NB4 (cell line): ENCODE measurements at regions not wholly inside any gene's neighbourhood (a gene's known extent, or its start where the extent isn't known, plus 50 kb on each side); places are given as distances from the start of the nearest gene placed in this dataset.

Source experiments
- DNase-seq: peaks from one replicate; pipeline ENCODE4 v3.0.0; 2010; ENCODE audit warnings: low read depth
- H3K4me3 ChIP-seq: one replicate; pipeline ENCODE4 v1.5.1; 2011; ENCODE audit warnings: mild to moderate bottlenecking, low read depth, low read length, moderate library complexity
- CTCF ChIP-seq: IDR thresholded peaks from one replicate; pipeline ENCODE4 v1.5.1; 2012; ENCODE audit warnings: low read depth, low read length
- MAX ChIP-seq: IDR thresholded peaks from 2 replicates; pipeline ENCODE4 v1.6.1; 2011; ENCODE audit warnings: low read depth, low read length
- MYC ChIP-seq: IDR thresholded peaks from 2 replicates; pipeline ENCODE4 v1.6.1; 2011; ENCODE audit warnings: low read depth, low read length
- POLR2A ChIP-seq: IDR thresholded peaks from 2 replicates; pipeline ENCODE4 v1.6.1; 2011; ENCODE audit warnings: mild to moderate bottlenecking; ENCODE audit not compliant: insufficient read length; ENCODE audit errors: extremely low read depth

- DNase-seq: no peak
- H3K4me3 ChIP-seq: no peak overlapping the region
Measured at GRCh38 chr1:193417403-193417802, 231.0 kb upstream of the B3GALT2 start.

GRCh38 chr1:193416226-193417024 lies 230.0 kb upstream of the B3GALT2 start:
- no peak for DNase-seq
- TF ChIP-seq MYC: no peak
- TF ChIP-seq MAX: no peak
- TF ChIP-seq CTCF: no peak
- TF ChIP-seq POLR2A: no peak
- no peak overlapping the region for H3K4me3 ChIP-seq

More at GRCh38 chr1:193417403-193417802, 231.0 kb upstream of the B3GALT2 start:
- TF ChIP-seq MYC (no peak), CTCF (no peak), POLR2A (no peak), MAX (no peak)

GRCh38 chr1:193415256-193415655 lies 228.8 kb upstream of the B3GALT2 start:
- no peak for DNase-seq
- H3K4me3 ChIP-seq: no peak overlapping the region
- TF ChIP-seq POLR2A: no peak

GRCh38 chr1:193413376-193413775 lies 227.0 kb upstream of the B3GALT2 start:
- DNase-seq: no peak
- H3K4me3 ChIP-seq: no peak overlapping the region
- TF ChIP-seq CTCF (no peak), MYC (no peak), POLR2A (no peak), MAX (no peak)

- no peak overlapping the region for H3K4me3 ChIP-seq
- no peak for DNase-seq
- TF ChIP-seq MYC: no peak
- TF ChIP-seq CTCF: no peak
- TF ChIP-seq MAX: no peak
- no peak for TF ChIP-seq POLR2A
Measured at GRCh38 chr1:193412748-193413147, 226.3 kb upstream of the B3GALT2 start.

- TF ChIP-seq MAX: no peak
- no peak for TF ChIP-seq CTCF
- TF ChIP-seq MYC: no peak
- no peak for TF ChIP-seq POLR2A
- no peak for DNase-seq
- H3K4me3 ChIP-seq: no peak overlapping the region
Measured at GRCh38 chr1:193411714-193412113, 225.3 kb upstream of the B3GALT2 start.
